ENCODE measurements at regions not wholly inside any gene's neighbourhood (a gene's known extent, or its start where the extent isn't known, plus 50 kb on each side); places are given as distances from the start of the nearest gene placed in this dataset.
"Not testable (repeated sequence)": the region's sequence is repeated elsewhere in the genome, so short reads cannot be mapped to it uniquely, and the experiment has no call there.

- no peak for ATAC-seq
- DNase-seq: no peak
- intact Hi-C loops (cut with micrococcal nuclease): no loop called here
Observed at GRCh38 chr6:168834801-168835200, 393.8 kb downstream of the SMOC2 start.

- no peak for ATAC-seq
- intact Hi-C loops (cut with micrococcal nuclease): no loop called here
- no peak for DNase-seq
Observed at GRCh38 chr6:168834042-168834587, 393.1 kb downstream of the SMOC2 start.

GRCh38 chr6:168828800-168829199, 387.8 kb downstream of the SMOC2 start:
- ATAC-seq (no peak), DNase-seq (no peak)
- intact Hi-C loops (cut with micrococcal nuclease): no loop called here

- intact Hi-C loops (cut with micrococcal nuclease): no loop called here
- no peak for DNase-seq
- ATAC-seq: no peak
Observed at GRCh38 chr6:168828035-168828434, 387.1 kb downstream of the SMOC2 start.

GRCh38 chr6:168827586-168827871, 386.5 kb downstream of the SMOC2 start:
- ATAC-seq: no peak
- DNase-seq: no peak
- intact Hi-C loops (cut with micrococcal nuclease): no loop called here

- no peak for DNase-seq
- intact Hi-C loops (cut with micrococcal nuclease): no loop called here
- no peak for ATAC-seq
Observed at GRCh38 chr6:168826726-168827585, 386.0 kb downstream of the SMOC2 start.

- ATAC-seq (no peak), DNase-seq (no peak)
- intact Hi-C loops (cut with micrococcal nuclease): no loop called here
Observed at GRCh38 chr6:168826078-168826390, 385.1 kb downstream of the SMOC2 start.

GRCh38 chr6:168825226-168826077, 384.5 kb downstream of the SMOC2 start:
- intact Hi-C loops (cut with micrococcal nuclease): no loop called here
- ATAC-seq (no peak), DNase-seq (no peak)

- DNase-seq (no peak), ATAC-seq (no peak)
- intact Hi-C loops (cut with micrococcal nuclease): no loop called here
Observed at GRCh38 chr6:168823397-168824212, 382.6 kb downstream of the SMOC2 start.

GRCh38 chr6:168822376-168822775, 381.4 kb downstream of the SMOC2 start:
- ATAC-seq: no peak
- DNase-seq: no peak

GRCh38 chr6:168819546-168819945, 378.6 kb downstream of the SMOC2 start:
- intact Hi-C loops (cut with micrococcal nuclease): no loop called here
- no peak for ATAC-seq
- no peak for DNase-seq

More at GRCh38 chr6:168822376-168822775, 381.4 kb downstream of the SMOC2 start:
- intact Hi-C loops (cut with micrococcal nuclease): no loop called here

GRCh38 chr6:168817558-168818159, 376.7 kb downstream of the SMOC2 start:
- no peak for ATAC-seq
- DNase-seq: no peak
- intact Hi-C loops (cut with micrococcal nuclease): no loop called here

GRCh38 chr6:168815229-168815628, 374.2 kb downstream of the SMOC2 start:
- intact Hi-C loops (cut with micrococcal nuclease): no loop called here
- DNase-seq: no peak
- ATAC-seq: no peak

- intact Hi-C loops (cut with micrococcal nuclease): no loop called here
- DNase-seq (no peak), ATAC-seq (no peak)
Observed at GRCh38 chr6:168808232-168808631, 367.2 kb downstream of the SMOC2 start.

- intact Hi-C loops (cut with micrococcal nuclease): no loop called here
- ATAC-seq (no peak), DNase-seq (no peak)
Observed at GRCh38 chr6:168804331-168804730, 363.3 kb downstream of the SMOC2 start.

GRCh38 chr6:168803874-168804273, 362.9 kb downstream of the SMOC2 start:
- DNase-seq: no peak
- intact Hi-C loops (cut with micrococcal nuclease): no loop called here
- ATAC-seq: no peak

- ATAC-seq (no peak), DNase-seq (no peak)
- intact Hi-C loops (cut with micrococcal nuclease): no loop called here
Observed at GRCh38 chr6:168799067-168799466, 358.1 kb downstream of the SMOC2 start.

GRCh38 chr6:168796106-168796505, 355.1 kb downstream of the SMOC2 start:
- no peak for ATAC-seq
- intact Hi-C loops (cut with micrococcal nuclease): no loop called here
- DNase-seq: no peak

GRCh38 chr6:168795611-168796010, 354.6 kb downstream of the SMOC2 start:
- ATAC-seq; intact Hi-C loops (cut with micrococcal nuclease); DNase-seq: not testable (repeated sequence)
